HG03575 (cell line): ENCODE measurements at regions not wholly inside any gene's neighbourhood (a gene's known extent, or its start where the extent isn't known, plus 50 kb on each side); places are given as distances from the start of the nearest gene placed in this dataset.
"Not testable (repeated sequence)": the region's sequence is repeated elsewhere in the genome, so short reads cannot be mapped to it uniquely, and the experiment has no call there.

ENCODE experiments used
- ATAC-seq: cut with Tn5 transposase; IDR thresholded peaks from one replicate; pipeline ENCODE4 v1.9.1; 2021; ENCODE audit not compliant: unreplicated experiment, insufficient number of reproducible peaks, low FRiP score; ENCODE audit errors: extremely low read depth

- no peak for ATAC-seq
These were observed 181.8 kb upstream of the SLC16A7 start for GRCh38 chr12:59414051-59414450.

GRCh38 chr12:59408431-59408830, 187.4 kb upstream of the SLC16A7 start:
- ATAC-seq = no peak

- no peak for ATAC-seq
These were observed 188.0 kb upstream of the SLC16A7 start for GRCh38 chr12:59407799-59408198.

- ATAC-seq = no peak
These were observed 189.8 kb upstream of the SLC16A7 start for GRCh38 chr12:59405992-59406391.

GRCh38 chr12:59404109-59404650, 191.6 kb upstream of the SLC16A7 start:
- ATAC-seq = no peak

- ATAC-seq = no peak
These were observed 192.4 kb upstream of the SLC16A7 start for GRCh38 chr12:59403259-59403932.

- no peak for ATAC-seq
These were observed 194.0 kb upstream of the SLC16A7 start for GRCh38 chr12:59401862-59402261.

- ATAC-seq = no peak
These were observed 197.7 kb upstream of the SLC16A7 start for GRCh38 chr12:59398164-59398563.

- no peak for ATAC-seq
These were observed 198.9 kb upstream of the SLC16A7 start for GRCh38 chr12:59396919-59397318.

- ATAC-seq = no peak
These were observed 199.3 kb upstream of the SLC16A7 start for GRCh38 chr12:59396519-59396918.

- not testable (repeated sequence) for ATAC-seq
These were observed 200.5 kb upstream of the SLC16A7 start for GRCh38 chr12:59395310-59395709.

- no peak for ATAC-seq
These were observed 202.3 kb upstream of the SLC16A7 start for GRCh38 chr12:59393506-59393905.

- no peak for ATAC-seq
These were observed 205.8 kb upstream of the SLC16A7 start for GRCh38 chr12:59389968-59390576.

- no peak for ATAC-seq
These were observed 207.1 kb upstream of the SLC16A7 start for GRCh38 chr12:59388694-59389093.

- ATAC-seq = no peak
These were observed 207.7 kb upstream of the SLC16A7 start for GRCh38 chr12:59388176-59388575.

- ATAC-seq = no peak
These were observed 209.6 kb upstream of the SLC16A7 start for GRCh38 chr12:59386236-59386635.

GRCh38 chr12:59383079-59383822, 212.6 kb upstream of the SLC16A7 start:
- ATAC-seq = no peak

- ATAC-seq = no peak
These were observed 213.3 kb upstream of the SLC16A7 start for GRCh38 chr12:59382282-59383078.

GRCh38 chr12:59381106-59381505, 214.7 kb upstream of the SLC16A7 start:
- no peak for ATAC-seq
